IMR-90 (cell line): ENCODE measurements at regions not wholly inside any gene's neighbourhood (a gene's known extent, or its start where the extent isn't known, plus 50 kb on each side); places are given as distances from the start of the nearest gene placed in this dataset.

Source experiments
- ATAC-seq: fragments of 200-7000 bp; cut with Tn5 transposase; 2 replicates; pipeline ENCODE4 v1.9.1; 2020; ENCODE audit warnings: low read depth, mild to moderate bottlenecking, moderate library complexity
- BruUV-seq: library from RNA; stranded (reverse); fragments of 400-500 nt; replicated peaks from 2 replicates; lab custom pipeline; 2021; lab: Mats Ljungman, UMichigan
- CTCF ChIA-PET: fragments of 300-600 bp; formaldehyde crosslinking; extraction: SDS; loops from one replicate; lab custom pipeline; 2021; ENCODE audit warnings: antibody characterized with exemption; lab: Yijun Ruan, JAX
- POLR2A ChIA-PET: fragments of 300-600 bp; sonication (Branson Sonifier 250); formaldehyde crosslinking; loops from one replicate; lab custom pipeline; 2022; ENCODE audit warnings: antibody characterized with exemption; ENCODE audit not compliant: unreplicated experiment; lab: Charles Lee
- DNase-seq: peaks from one replicate; pipeline ENCODE4 v3.0.0; 2013
- H2AFZ ChIP-seq: replicated peaks from 2 replicates; pipeline ENCODE3; 2013; ENCODE audit warnings: low read length, mild to moderate bottlenecking; ENCODE audit not compliant: poor library complexity
- H2AK5ac ChIP-seq: 2 replicates; pipeline ENCODE4 v1.6.1; 2013; ENCODE audit warnings: low read depth, low read length, inconsistent platforms
- H2AK9ac ChIP-seq: replicated peaks from 2 replicates; pipeline ENCODE3; 2013; ENCODE audit warnings: mild to moderate bottlenecking, low read depth, low read length, moderate library complexity; ENCODE audit not compliant: poor library complexity
- H2BK120ac ChIP-seq: 2 replicates; pipeline ENCODE4 v1.6.1; 2013; ENCODE audit warnings: low read depth, low read length, inconsistent platforms
- H2BK15ac ChIP-seq: 3 replicates; pipeline ENCODE4 v1.6.1; 2013; ENCODE audit warnings: low read depth, low read length, inconsistent platforms
- H2BK20ac ChIP-seq: 2 replicates; pipeline ENCODE4 v1.6.1; 2013; ENCODE audit warnings: low read depth, mild to moderate bottlenecking, inconsistent platforms, low read length, moderate library complexity
- H2BK5ac ChIP-seq: 2 replicates; pipeline ENCODE4 v1.6.1; 2013; ENCODE audit warnings: mild to moderate bottlenecking, low read depth, low read length, inconsistent platforms; ENCODE audit not compliant: poor library complexity, severe bottlenecking
- H3K14ac ChIP-seq: replicated peaks from 2 replicates; pipeline ENCODE4 v1.6.1; 2013; ENCODE audit warnings: low read depth, low read length, inconsistent platforms
- H3K18ac ChIP-seq: 2 replicates; pipeline ENCODE4 v1.6.1; 2013; ENCODE audit warnings: low read depth, low read length, control low read depth
- H3K23ac ChIP-seq: 2 replicates; pipeline ENCODE4 v1.6.1; 2013; ENCODE audit warnings: low read depth, low read length, inconsistent platforms
- H3K27ac ChIP-seq: 2 replicates; pipeline ENCODE4 v1.5.1; 2013; ENCODE audit warnings: mild to moderate bottlenecking, control low read depth, low read length; ENCODE audit not compliant: insufficient read depth
- H3K27me3 ChIP-seq: 2 replicates; pipeline ENCODE4 v1.6.1; 2013; ENCODE audit warnings: low read length; ENCODE audit not compliant: control insufficient read depth, insufficient read depth
- H3K36me3 ChIP-seq: 2 replicates; pipeline ENCODE4 v1.6.1; 2013; ENCODE audit warnings: low read length, mixed read lengths; ENCODE audit not compliant: control insufficient read depth, insufficient read depth
- H3K4ac ChIP-seq: 2 replicates; pipeline ENCODE4 v1.6.1; 2013; ENCODE audit warnings: low read depth, low read length, inconsistent platforms
- H3K4me1 ChIP-seq: 2 replicates; pipeline ENCODE4 v1.6.1; 2013; ENCODE audit warnings: low read length, mixed read lengths; ENCODE audit not compliant: control insufficient read depth, insufficient read depth
- H3K4me2 ChIP-seq: 2 replicates; pipeline ENCODE4 v1.6.1; 2013; ENCODE audit warnings: low read depth, mild to moderate bottlenecking, control low read depth, low read length, moderate library complexity
- H3K4me3 ChIP-seq: 2 replicates; pipeline ENCODE4 v1.5.1; 2013; ENCODE audit warnings: low read depth, mild to moderate bottlenecking, control low read depth, low read length, moderate library complexity; ENCODE audit not compliant: insufficient read depth
- H3K56ac ChIP-seq: 2 replicates; pipeline ENCODE4 v1.6.1; 2013; ENCODE audit warnings: low read length, inconsistent platforms; ENCODE audit not compliant: insufficient read depth; ENCODE audit errors: extremely low read depth
- H3K79me1 ChIP-seq, 2 experiments: 2 replicates each; pipeline ENCODE4 v1.6.1; 2013; ENCODE audit warnings: low read length in 2 of 2, inconsistent platforms in 1 of 2, low read depth in 1 of 2
- H3K9ac ChIP-seq: 2 replicates; pipeline ENCODE4 v1.6.1; 2013; ENCODE audit warnings: low read depth, low read length, control low read depth
- H3K9me1 ChIP-seq: 2 replicates; pipeline ENCODE4 v1.6.1; 2013; ENCODE audit warnings: low read length, inconsistent platforms; ENCODE audit not compliant: insufficient read depth
- H3K9me3 ChIP-seq: 2 replicates; pipeline ENCODE4 v1.6.1; 2013; ENCODE audit warnings: low read length; ENCODE audit not compliant: control insufficient read depth, insufficient read depth
- H4K20me1 ChIP-seq: 2 replicates; pipeline ENCODE4 v1.6.1; 2013; ENCODE audit warnings: low read length, inconsistent platforms; ENCODE audit not compliant: insufficient read depth
- H4K5ac ChIP-seq: 2 replicates; pipeline ENCODE4 v1.6.1; 2013; ENCODE audit warnings: mild to moderate bottlenecking, low read depth, low read length, control low read depth
- H4K8ac ChIP-seq, 2 experiments: 2 replicates each; pipeline ENCODE4 v1.6.1; 2013; ENCODE audit warnings: low read depth in 2 of 2, low read length in 2 of 2, control low read depth in 1 of 2, inconsistent platforms in 1 of 2
- H4K91ac ChIP-seq: 2 replicates; pipeline ENCODE4 v1.6.1; 2013; ENCODE audit warnings: low read depth, low read length, inconsistent platforms; ENCODE audit not compliant: insufficient read depth
- CEBPB ChIP-seq: IDR thresholded peaks from 2 replicates; pipeline ENCODE4 v1.6.1; 2012; ENCODE audit warnings: low read depth, low read length, improper control_type of control experiment
- CHD1 ChIP-seq: IDR thresholded peaks from 2 replicates; pipeline ENCODE4 v1.6.1; 2012; ENCODE audit warnings: low read depth, low read length, improper control_type of control experiment
- CTCF ChIP-seq: conservative IDR thresholded peaks from 2 replicates; pipeline ENCODE4 v1.5.1; 2012; ENCODE audit warnings: mild to moderate bottlenecking, low read depth, low read length, improper control_type of control experiment
- ELK1 ChIP-seq: fragments of 150-350 bp; IDR thresholded peaks from 2 replicates; pipeline ENCODE4 v1.6.1; 2016; ENCODE audit warnings: low read depth, mild to moderate bottlenecking, low read length, moderate library complexity, borderline replicate concordance
- FOS ChIP-seq: fragments of 150-350 bp; IDR thresholded peaks from 2 replicates; pipeline ENCODE4 v1.6.1; 2016; ENCODE audit warnings: low read depth, low read length
- MAZ ChIP-seq: IDR thresholded peaks from 2 replicates; pipeline ENCODE4 v1.6.1; 2012; ENCODE audit warnings: low read depth, mild to moderate bottlenecking, low read length, improper control_type of control experiment, moderate library complexity, borderline replicate concordance
- MXI1 ChIP-seq: IDR thresholded peaks from 2 replicates; pipeline ENCODE4 v1.6.1; 2012; ENCODE audit warnings: low read depth, mild to moderate bottlenecking, low read length, moderate library complexity, borderline replicate concordance
- NFE2L2 ChIP-seq: fragments of 150-350 bp; IDR thresholded peaks from 2 replicates; pipeline ENCODE4 v1.6.1; 2016; ENCODE audit warnings: low read depth, mild to moderate bottlenecking, low read length
- POLR2A ChIP-seq: IDR thresholded peaks from 2 replicates; pipeline ENCODE4 v1.6.1; 2012; ENCODE audit warnings: mild to moderate bottlenecking, low read depth, low read length
- RAD21 ChIP-seq: IDR thresholded peaks from 2 replicates; pipeline ENCODE4 v1.6.1; 2012; ENCODE audit warnings: low read length, improper control_type of control experiment
- RCOR1 ChIP-seq: IDR thresholded peaks from 2 replicates; pipeline ENCODE4 v1.6.1; 2012; ENCODE audit warnings: mild to moderate bottlenecking, low read length, improper control_type of control experiment; ENCODE audit not compliant: insufficient replicate concordance
- RFX5 ChIP-seq: IDR thresholded peaks from 2 replicates; pipeline ENCODE4 v1.8.0; 2012; ENCODE audit warnings: low read depth, mild to moderate bottlenecking, low read length, moderate library complexity
- SMC3 ChIP-seq: fragments of 150-350 bp; IDR thresholded peaks from 2 replicates; pipeline ENCODE4 v1.6.1; 2016; ENCODE audit warnings: low read depth, mild to moderate bottlenecking, antibody characterized with exemption, low read length, moderate library complexity
- USF2 ChIP-seq: fragments of 150-350 bp; IDR thresholded peaks from 2 replicates; pipeline ENCODE4 v1.6.1; 2017; ENCODE audit warnings: mild to moderate bottlenecking, antibody characterized with exemption, low read length, low read depth
- WGBS, 2 experiments: methylation state at CpG; one replicate each; pipeline versions ENCODE4 v1.1.5 to v1.1.7; 2013; ENCODE audit warnings: missing lambda C conversion rate in 2 of 2; ENCODE audit not compliant: insufficient read length in 1 of 2; ENCODE audit errors: extremely low coverage in 2 of 2; 5-methylcytosine and 5-hydroxymethylcytosine counted together
- dilution Hi-C: fragments of 300-500 bp; cut with HindIII; formaldehyde crosslinking; loops from one replicate; pipeline ENCODE4 v1.14.3; 2018; ENCODE audit warnings: low sequenced_read_pairs; ENCODE audit not compliant: unreplicated experiment
- in situ Hi-C: fragments of 300-500 bp; cut with MboI; formaldehyde crosslinking; loops from 3 replicates; pipeline ENCODE4 v1.14.3; 2019; ENCODE audit warnings: low sequenced_read_pairs, inconsistent platforms, mixed read lengths
- intact Hi-C: fragments of 100-400 bp; cut with micrococcal nuclease; formaldehyde crosslinking; loops from 2 replicates; pipeline ENCODE4 v1.10.0; 2022

- Histone ChIP-seq H3K18ac (no peak overlapping the region), H3K4me3 (no peak overlapping the region), H3K56ac (no peak overlapping the region), H2BK5ac (no peak overlapping the region), H2BK120ac (no peak overlapping the region), H3K27ac (no peak overlapping the region), H3K9me3 (no peaks in the 10 kb centered on the region), H3K79me1 (no peaks in the 10 kb centered on the region), H3K23ac (no peak overlapping the region), H3K4me2 (no peak overlapping the region), H4K20me1 (no peaks in the 10 kb centered on the region), H3K14ac (no peak overlapping the region), H3K36me3 (no peaks in the 10 kb centered on the region), H3K27me3 (no peaks in the 10 kb centered on the region), H4K5ac (no peak overlapping the region), H3K9me1 (no peaks in the 10 kb centered on the region), H2BK15ac (no peak overlapping the region; the same call in 2 of the 3 replicates), H3K9ac (no peak overlapping the region), H4K91ac (no peak overlapping the region), H2AK5ac (no peak overlapping the region), H3K4me1 (peaks cover 2% of the 10 kb centered on the region), H2AFZ (no peak overlapping the region), H3K4ac (no peak overlapping the region), H2BK20ac (no peak overlapping the region), H4K8ac (no peak overlapping the region), H2AK9ac (no peak overlapping the region)
- in situ Hi-C loops: no loop called here
- TF ChIP-seq SMC3 (no peak), RCOR1 (no peak), FOS (no peak), MXI1 (no peak), RFX5 (no peak), RAD21 (no peak), NFE2L2 (no peak), USF2 (no peak), POLR2A (no peak), MAZ (no peak), CEBPB (no peak), CHD1 (no peak), CTCF (no peak), ELK1 (no peak)
- peak; percentile 60 for DNase-seq
- CTCF ChIA-PET: no interaction called here
- BruUV-seq: no TSS peak
- dilution Hi-C loops: no loop called here
- no peak for ATAC-seq
- POLR2A ChIA-PET: no interaction called here
- intact Hi-C loops: no loop called here
- WGBS, 2 experiments: 70% methylated on average over 2 of the region's 3 CpGs; no CpG with 5 or more reads in 1 of the 2 experiments
Observed at GRCh38 chr7:80386686-80387085, 125.2 kb downstream of the GNAT3 start.
